Activated naive CD4-positive, alpha-beta T cell treated with anti-CD3 and anti-CD28 coated beads, Interleukin-2, amount 50 U/mL, for 24 hours (primary cell): ENCODE measurements at regions not wholly inside any gene's neighbourhood (a gene's known extent, or its start where the extent isn't known, plus 50 kb on each side); places are given as distances from the start of the nearest gene placed in this dataset.
"Not testable (repeated sequence)": the region's sequence is repeated elsewhere in the genome, so short reads cannot be mapped to it uniquely, and the experiment has no call there.

Experiments used
- H3K27ac Mint-ChIP-seq: one replicate; pipeline ENCODE4 v1.8.0; 2021; ENCODE audit warnings: mild to moderate bottlenecking, mixed read lengths
- H3K27me3 Mint-ChIP-seq: one replicate; pipeline ENCODE4 v1.8.0; 2021; ENCODE audit warnings: mixed read lengths
- H3K36me3 Mint-ChIP-seq: one replicate; pipeline ENCODE4 v1.8.0; 2021; ENCODE audit warnings: mixed read lengths
- H3K4me1 Mint-ChIP-seq: one replicate; pipeline ENCODE4 v1.8.0; 2021; ENCODE audit warnings: mixed read lengths
- H3K4me3 Mint-ChIP-seq: one replicate; pipeline ENCODE4 v1.8.0; 2021; ENCODE audit warnings: mild to moderate bottlenecking, mixed read lengths
- H3K9me3 Mint-ChIP-seq: one replicate; pipeline ENCODE4 v1.8.0; 2021; ENCODE audit warnings: mixed read lengths

- Mint-ChIP-seq H3K27ac (no peak overlapping the region), H3K36me3 (no peaks in the 10 kb centered on the region), H3K9me3 (no peaks in the 10 kb centered on the region), H3K4me1 (peaks cover 12% of the 10 kb centered on the region), H3K4me3 (no peak overlapping the region), H3K27me3 (no peaks in the 10 kb centered on the region)
These were observed 220.5 kb upstream of the DUSP10 start for GRCh38 chr1:221962385-221962784.

DNA sequence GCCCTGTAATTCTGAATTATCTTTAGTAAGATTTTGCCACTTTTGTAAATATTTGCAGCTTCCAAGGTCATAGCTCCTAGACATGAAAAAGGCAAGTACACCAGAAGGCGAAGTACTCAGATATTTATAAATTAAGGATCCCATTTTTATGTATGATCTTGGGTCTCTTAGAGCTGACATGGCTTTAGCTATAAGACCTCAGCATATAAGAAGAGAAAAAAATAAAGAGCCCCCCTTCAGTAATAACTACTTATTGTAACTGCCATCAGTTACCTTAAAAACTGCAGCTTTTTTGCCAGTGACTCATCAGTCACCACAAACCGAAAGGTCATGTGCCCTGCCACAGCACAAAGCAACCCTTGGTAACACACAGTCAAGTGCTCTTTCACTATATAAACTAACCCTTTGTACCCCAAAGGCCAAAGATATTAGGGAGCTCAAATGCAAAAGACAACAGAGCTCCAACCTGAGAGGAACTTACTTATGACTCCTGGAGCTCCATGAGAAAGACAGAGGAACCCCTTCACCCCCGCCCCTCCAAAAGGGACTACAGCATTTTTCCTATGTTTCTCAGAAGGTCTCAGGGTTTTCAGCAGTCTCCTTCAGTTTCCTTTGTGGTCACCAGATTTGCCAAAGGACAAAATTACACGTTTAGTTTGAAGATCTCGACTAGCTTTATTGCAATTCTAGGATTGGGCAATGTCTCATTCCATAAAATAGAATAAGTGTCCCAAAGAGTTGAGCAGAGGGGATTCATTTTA is 219.8 kb upstream of the DUSP10 start:
- no peaks in the 10 kb centered on the region for H3K27me3 Mint-ChIP-seq
- no peaks in the 10 kb centered on the region for H3K9me3 Mint-ChIP-seq
- H3K27ac Mint-ChIP-seq: no peak overlapping the region
- H3K4me3 Mint-ChIP-seq: no peak overlapping the region
- H3K4me1 Mint-ChIP-seq: peaks cover 12% of the 10 kb centered on the region
- H3K36me3 Mint-ChIP-seq: peaks cover 1% of the 10 kb centered on the region

DNA sequence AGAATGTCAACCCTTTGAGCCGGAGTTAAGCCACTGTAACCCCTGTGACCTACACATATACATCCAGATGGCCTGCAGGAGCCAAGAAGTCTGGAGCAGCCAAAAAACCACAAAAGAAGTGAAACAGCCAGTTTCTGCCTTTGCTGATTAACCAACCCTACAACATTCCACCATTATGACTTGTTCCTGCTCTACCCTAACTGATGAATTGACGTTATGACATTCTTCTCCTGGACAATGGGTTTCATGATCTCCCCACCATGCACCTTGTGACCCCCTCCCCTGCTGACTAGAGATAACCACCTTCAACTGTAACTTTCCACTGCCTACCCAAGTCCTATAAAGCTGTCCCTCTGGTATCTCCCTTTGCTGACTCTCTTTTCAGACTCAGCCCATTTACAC is 216.3 kb upstream of the DUSP10 start:
- not testable (repeated sequence) for H3K4me3 Mint-ChIP-seq, H3K9me3 Mint-ChIP-seq, H3K27ac Mint-ChIP-seq, H3K27me3 Mint-ChIP-seq, H3K36me3 Mint-ChIP-seq
- peaks cover 12% of the 10 kb centered on the region for H3K4me1 Mint-ChIP-seq

- H3K9me3 Mint-ChIP-seq, H3K27me3 Mint-ChIP-seq, H3K4me3 Mint-ChIP-seq, H3K27ac Mint-ChIP-seq, H3K36me3 Mint-ChIP-seq: not testable (repeated sequence)
- peaks cover 12% of the 10 kb centered on the region for H3K4me1 Mint-ChIP-seq
These were observed 215.5 kb upstream of the DUSP10 start for GRCh38 chr1:221957350-221957749.

GRCh38 chr1:221949996-221950395 is 208.1 kb upstream of the DUSP10 start:
- H3K4me3 Mint-ChIP-seq: no peak overlapping the region
- no peak overlapping the region for H3K27ac Mint-ChIP-seq
- no peaks in the 10 kb centered on the region for H3K36me3 Mint-ChIP-seq
- H3K27me3 Mint-ChIP-seq: no peaks in the 10 kb centered on the region
- H3K9me3 Mint-ChIP-seq: no peaks in the 10 kb centered on the region
- no peaks in the 10 kb centered on the region for H3K4me1 Mint-ChIP-seq

GRCh38 chr1:221948459-221948858 is 206.6 kb upstream of the DUSP10 start:
- H3K36me3 Mint-ChIP-seq: no peaks in the 10 kb centered on the region
- peaks cover 5% of the 10 kb centered on the region for H3K9me3 Mint-ChIP-seq
- no peak overlapping the region for H3K4me3 Mint-ChIP-seq

GRCh38 chr1:221947731-221948130 is 205.8 kb upstream of the DUSP10 start:
- Mint-ChIP-seq H3K4me3 (no peak overlapping the region), H3K27me3 (no peaks in the 10 kb centered on the region), H3K27ac (no peak overlapping the region), H3K36me3 (no peaks in the 10 kb centered on the region), H3K9me3 (peaks cover 5% of the 10 kb centered on the region), H3K4me1 (no peaks in the 10 kb centered on the region)

More at GRCh38 chr1:221948459-221948858, 206.6 kb upstream of the DUSP10 start:
- Mint-ChIP-seq H3K4me1 (no peaks in the 10 kb centered on the region), H3K27me3 (no peaks in the 10 kb centered on the region), H3K27ac (no peak overlapping the region)

DNA sequence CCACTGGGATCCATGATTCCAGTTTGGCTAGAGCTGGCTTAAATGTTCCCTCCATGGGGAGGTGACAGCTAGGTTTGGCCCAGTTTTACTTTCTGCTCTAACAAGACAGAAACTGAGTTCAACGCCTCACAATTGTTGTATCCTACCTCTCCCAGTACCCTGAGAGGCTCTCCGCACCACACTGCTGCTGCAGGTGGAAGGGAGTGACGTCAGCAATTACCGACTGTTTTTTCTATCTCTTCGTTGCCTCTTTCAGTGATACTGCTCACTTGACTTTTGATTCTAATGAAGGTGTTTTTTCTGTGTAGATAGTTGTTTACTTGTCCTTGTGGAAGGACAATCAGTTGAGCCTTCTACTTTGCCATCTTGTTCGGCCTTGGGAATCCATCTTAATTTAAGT is 204.9 kb upstream of the DUSP10 start:
- Mint-ChIP-seq H3K27ac (no peak overlapping the region), H3K9me3 (peaks cover 5% of the 10 kb centered on the region), H3K36me3 (no peaks in the 10 kb centered on the region), H3K27me3 (no peaks in the 10 kb centered on the region), H3K4me1 (no peaks in the 10 kb centered on the region), H3K4me3 (no peak overlapping the region)

DNA sequence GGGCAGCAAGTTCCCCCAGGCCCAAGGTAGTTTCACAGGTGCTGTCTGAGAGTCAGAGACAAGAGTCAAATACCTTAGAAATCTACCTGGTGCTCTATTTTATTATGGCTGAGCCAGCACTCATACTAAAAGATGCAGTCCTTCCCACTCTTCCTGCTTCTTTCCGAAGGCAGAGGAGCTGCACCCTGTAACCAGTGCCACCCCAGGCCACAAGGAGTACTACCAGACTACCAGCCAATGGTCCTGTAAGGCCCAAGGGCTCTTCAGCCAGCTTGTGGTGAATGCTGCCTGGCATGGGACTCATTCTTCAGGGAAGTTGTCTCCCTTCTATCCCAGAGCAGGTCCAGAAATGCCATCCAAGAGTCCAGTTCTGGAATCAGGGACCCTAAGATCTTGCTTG is 203.8 kb upstream of the DUSP10 start:
- H3K36me3 Mint-ChIP-seq: no peaks in the 10 kb centered on the region
- no peaks in the 10 kb centered on the region for H3K27me3 Mint-ChIP-seq
- H3K4me3 Mint-ChIP-seq: no peak overlapping the region
- H3K9me3 Mint-ChIP-seq: peaks cover 5% of the 10 kb centered on the region
- no peak overlapping the region for H3K27ac Mint-ChIP-seq
- H3K4me1 Mint-ChIP-seq: no peaks in the 10 kb centered on the region

- Mint-ChIP-seq H3K27ac (no peak overlapping the region), H3K4me3 (no peak overlapping the region), H3K9me3 (peaks cover 5% of the 10 kb centered on the region), H3K27me3 (no peaks in the 10 kb centered on the region), H3K36me3 (no peaks in the 10 kb centered on the region), H3K4me1 (no peaks in the 10 kb centered on the region)
These were observed 202.5 kb upstream of the DUSP10 start for GRCh38 chr1:221944247-221944870.

- no peaks in the 10 kb centered on the region for H3K27me3 Mint-ChIP-seq
- no peak overlapping the region for H3K27ac Mint-ChIP-seq
- H3K9me3 Mint-ChIP-seq: peaks cover 5% of the 10 kb centered on the region
- H3K4me1 Mint-ChIP-seq: no peaks in the 10 kb centered on the region
- H3K4me3 Mint-ChIP-seq: no peak overlapping the region
- H3K36me3 Mint-ChIP-seq: no peaks in the 10 kb centered on the region
These were observed 198.7 kb upstream of the DUSP10 start for GRCh38 chr1:221940631-221941030.

- Mint-ChIP-seq H3K4me1 (no peaks in the 10 kb centered on the region), H3K36me3 (no peaks in the 10 kb centered on the region), H3K27ac (no peak overlapping the region), H3K4me3 (no peak overlapping the region), H3K9me3 (peaks cover 5% of the 10 kb centered on the region), H3K27me3 (no peaks in the 10 kb centered on the region)
These were observed 197.7 kb upstream of the DUSP10 start for GRCh38 chr1:221939607-221940006.

- no peak overlapping the region for H3K27ac Mint-ChIP-seq
- H3K9me3 Mint-ChIP-seq: no peaks in the 10 kb centered on the region
- no peaks in the 10 kb centered on the region for H3K4me1 Mint-ChIP-seq
- H3K36me3 Mint-ChIP-seq: no peaks in the 10 kb centered on the region
- no peaks in the 10 kb centered on the region for H3K27me3 Mint-ChIP-seq
- no peak overlapping the region for H3K4me3 Mint-ChIP-seq
These were observed 195.5 kb upstream of the DUSP10 start for GRCh38 chr1:221937155-221937953.

DNA sequence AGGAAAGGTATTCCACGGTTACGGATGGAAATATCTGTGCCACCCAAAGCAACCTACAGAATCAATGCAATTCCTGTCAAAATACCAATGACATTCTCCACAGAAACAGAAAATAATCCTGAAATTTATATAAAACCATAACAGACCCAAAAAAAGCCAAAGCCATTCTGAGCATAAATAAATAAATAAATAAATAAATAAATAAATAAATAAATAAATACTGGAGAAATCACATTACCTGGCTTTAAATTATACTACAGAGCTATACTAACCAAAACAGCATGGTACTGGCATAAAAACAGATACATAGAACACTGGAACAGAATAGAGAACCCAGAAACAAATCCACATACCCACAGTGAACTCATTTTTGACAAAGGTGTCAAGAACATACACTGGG is 191.9 kb upstream of the DUSP10 start:
- H3K9me3 Mint-ChIP-seq: peaks cover 5% of the 10 kb centered on the region
- H3K27ac Mint-ChIP-seq: no peak overlapping the region
- no peaks in the 10 kb centered on the region for H3K4me1 Mint-ChIP-seq
- H3K27me3 Mint-ChIP-seq: peaks cover 4% of the 10 kb centered on the region
- no peaks in the 10 kb centered on the region for H3K36me3 Mint-ChIP-seq
- H3K4me3 Mint-ChIP-seq: no peak overlapping the region

- Mint-ChIP-seq H3K27me3 (peaks cover 5% of the 10 kb centered on the region), H3K27ac (no peak overlapping the region), H3K4me1 (no peaks in the 10 kb centered on the region), H3K4me3 (no peak overlapping the region), H3K36me3 (no peaks in the 10 kb centered on the region), H3K9me3 (peaks cover 5% of the 10 kb centered on the region)
These were observed 184.6 kb upstream of the DUSP10 start for GRCh38 chr1:221926441-221926840.

DNA sequence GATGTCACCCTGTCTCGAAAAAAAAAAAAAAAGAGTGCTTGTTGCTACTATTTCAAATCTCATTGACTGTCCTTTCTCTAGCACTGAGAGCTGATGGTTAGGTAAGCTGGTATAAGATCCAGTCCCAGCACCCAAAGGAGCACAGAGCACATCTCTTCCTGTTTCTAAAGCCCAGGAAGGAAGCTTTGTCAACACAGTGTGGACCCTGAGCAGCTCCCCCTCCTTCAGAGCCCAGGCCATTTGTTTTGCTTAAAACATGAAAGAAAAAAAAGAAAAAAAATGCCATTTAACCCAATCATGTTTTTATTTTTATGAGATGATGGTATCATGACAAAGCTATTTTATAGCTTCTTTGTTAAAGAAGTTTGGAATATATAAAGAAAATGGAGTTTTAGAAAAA is 184.1 kb upstream of the DUSP10 start:
- Mint-ChIP-seq H3K4me3 (no peak overlapping the region), H3K27ac (no peak overlapping the region), H3K36me3 (no peaks in the 10 kb centered on the region), H3K27me3 (peaks cover 3% of the 10 kb centered on the region), H3K9me3 (peaks cover 5% of the 10 kb centered on the region), H3K4me1 (no peaks in the 10 kb centered on the region)
